Right ventricle myocardium inferior (tissue), 1 donor: ENCODE measurements at regions not wholly inside any gene's neighbourhood (a gene's known extent, or its start where the extent isn't known, plus 50 kb on each side); places are given as distances from the start of the nearest gene placed in this dataset.

ENCODE experiments used
- ATAC-seq: fragments of 200-7000 bp; cut with Tn5 transposase; one replicate; pipeline ENCODE4 v1.9.1; 2020; ENCODE audit warnings: mild to moderate bottlenecking, moderate library complexity
- DNase-seq: peaks from one replicate; pipeline ENCODE4 v3.0.0; 2021; ENCODE audit errors: missing footprints
- intact Hi-C: fragments of 100-400 bp; cut with DNase I; formaldehyde crosslinking; loops from one replicate; pipeline ENCODE4 v1.11.0; 2022
- donor health status: DM: no; HTN: yes; CAD: no; lungs with severe emphysema.

- ATAC-seq (no peak), DNase-seq (no peak)
- intact Hi-C loops = no loop called here
These were observed 301.1 kb upstream of the SASH1 start for GRCh38 chr6:148041546-148041945.

GRCh38 chr6:148042536-148042935, 300.1 kb upstream of the SASH1 start:
- DNase-seq = no peak
- intact Hi-C loops = no loop called here
- no peak for ATAC-seq

GRCh38 chr6:148044261-148044751, 298.3 kb upstream of the SASH1 start:
- no peak for DNase-seq
- no peak for ATAC-seq
- intact Hi-C loops = no loop called here

GRCh38 chr6:148044921-148045320, 297.7 kb upstream of the SASH1 start:
- ATAC-seq (no peak), DNase-seq (no peak)
- intact Hi-C loops = no loop called here

- ATAC-seq (no peak), DNase-seq (no peak)
- intact Hi-C loops = no loop called here
These were observed 289.4 kb upstream of the SASH1 start for GRCh38 chr6:148053209-148053608.

- DNase-seq = no peak
- ATAC-seq = no peak
- intact Hi-C loops = no loop called here
These were observed 288.8 kb upstream of the SASH1 start for GRCh38 chr6:148053796-148054195.

- no peak for DNase-seq
- no peak for ATAC-seq
- intact Hi-C loops = no loop called here
These were observed 288.4 kb upstream of the SASH1 start for GRCh38 chr6:148054219-148054618.

- intact Hi-C loops = no loop called here
- DNase-seq (no peak), ATAC-seq (no peak)
These were observed 287.2 kb upstream of the SASH1 start for GRCh38 chr6:148055419-148055818.

- ATAC-seq (no peak), DNase-seq (no peak)
- intact Hi-C loops = no loop called here
These were observed 282.8 kb upstream of the SASH1 start for GRCh38 chr6:148059869-148060268.

GRCh38 chr6:148064406-148065134, 278.1 kb upstream of the SASH1 start:
- DNase-seq (no peak), ATAC-seq (no peak)
- intact Hi-C loops = no loop called here

GRCh38 chr6:148068437-148069061, 274.1 kb upstream of the SASH1 start:
- intact Hi-C loops = no loop called here
- ATAC-seq = no peak
- no peak for DNase-seq

- no peak for DNase-seq
- intact Hi-C loops = no loop called here
- no peak for ATAC-seq
These were observed 273.4 kb upstream of the SASH1 start for GRCh38 chr6:148069256-148069655.

GRCh38 chr6:148074291-148074690, 268.3 kb upstream of the SASH1 start:
- ATAC-seq = no peak
- intact Hi-C loops = no loop called here
- DNase-seq = no peak

- no peak for ATAC-seq
- intact Hi-C loops = no loop called here
- no peak for DNase-seq
These were observed 267.9 kb upstream of the SASH1 start for GRCh38 chr6:148074738-148075137.

- intact Hi-C loops = no loop called here
- ATAC-seq = no peak
These were observed 267.3 kb upstream of the SASH1 start for GRCh38 chr6:148075352-148075751.

GRCh38 chr6:148076051-148076450, 266.6 kb upstream of the SASH1 start:
- no peak for DNase-seq

More at GRCh38 chr6:148075352-148075751, 267.3 kb upstream of the SASH1 start:
- no peak for DNase-seq

GRCh38 chr6:148080315-148080714, 262.3 kb upstream of the SASH1 start:
- intact Hi-C loops = no loop called here
- ATAC-seq = no peak
- no peak for DNase-seq

More at GRCh38 chr6:148076051-148076450, 266.6 kb upstream of the SASH1 start:
- ATAC-seq = no peak
- intact Hi-C loops = no loop called here

- ATAC-seq = no peak
- intact Hi-C loops = no loop called here
- DNase-seq = no peak
These were observed 261.6 kb upstream of the SASH1 start for GRCh38 chr6:148081076-148081475.

- intact Hi-C loops = no loop called here
- DNase-seq (no peak), ATAC-seq (no peak)
These were observed 260.6 kb upstream of the SASH1 start for GRCh38 chr6:148082044-148082443.

GRCh38 chr6:148082696-148083095, 259.9 kb upstream of the SASH1 start:
- intact Hi-C loops = no loop called here
- DNase-seq (no peak), ATAC-seq (no peak)
